AG10803 (cell line): ENCODE measurements at regions not wholly inside any gene's neighbourhood (a gene's known extent, or its start where the extent isn't known, plus 50 kb on each side); places are given as distances from the start of the nearest gene placed in this dataset.

Experiments used
- DNase-seq: peaks from one replicate; pipeline ENCODE4 v3.0.0; 2010; ENCODE audit warnings: low read depth
- H3K4me3 ChIP-seq: 2 replicates; pipeline ENCODE4 v1.5.1; 2011; ENCODE audit warnings: mild to moderate bottlenecking, low read length, control low read depth
- CTCF ChIP-seq: conservative IDR thresholded peaks from 2 replicates; pipeline ENCODE4 v1.5.1; 2011; ENCODE audit warnings: mild to moderate bottlenecking, low read length, control low read depth, inconsistent platforms

GRCh38 chr5:155441849-155442248 lies 428.3 kb downstream of the KIF4B start:
- no peak overlapping the region for H3K4me3 ChIP-seq
- DNase-seq, result no peak
- TF ChIP-seq CTCF, result no peak

DNA sequence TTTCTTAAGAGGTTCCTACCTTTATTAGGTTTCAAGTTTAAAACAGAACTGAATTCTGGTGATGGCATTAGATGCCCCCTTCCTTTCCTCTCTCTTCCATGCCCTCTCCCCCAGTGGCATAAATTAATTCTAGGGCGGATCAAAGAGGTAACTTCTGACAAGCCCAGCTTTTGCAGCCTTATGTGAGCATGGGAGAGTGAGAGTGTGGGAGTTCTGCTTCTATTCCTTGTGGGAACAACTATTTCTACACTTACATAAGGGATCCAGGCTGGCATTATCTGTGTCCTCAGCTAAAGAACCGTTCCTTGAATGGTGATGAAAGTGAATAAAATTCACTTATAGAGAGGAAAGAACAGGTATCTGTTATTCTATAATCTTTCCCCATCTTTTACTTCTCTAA lies 437.6 kb downstream of the KIF4B start:
- no peak for DNase-seq
- H3K4me3 ChIP-seq, result no peak overlapping the region
- no peak for TF ChIP-seq CTCF

DNA sequence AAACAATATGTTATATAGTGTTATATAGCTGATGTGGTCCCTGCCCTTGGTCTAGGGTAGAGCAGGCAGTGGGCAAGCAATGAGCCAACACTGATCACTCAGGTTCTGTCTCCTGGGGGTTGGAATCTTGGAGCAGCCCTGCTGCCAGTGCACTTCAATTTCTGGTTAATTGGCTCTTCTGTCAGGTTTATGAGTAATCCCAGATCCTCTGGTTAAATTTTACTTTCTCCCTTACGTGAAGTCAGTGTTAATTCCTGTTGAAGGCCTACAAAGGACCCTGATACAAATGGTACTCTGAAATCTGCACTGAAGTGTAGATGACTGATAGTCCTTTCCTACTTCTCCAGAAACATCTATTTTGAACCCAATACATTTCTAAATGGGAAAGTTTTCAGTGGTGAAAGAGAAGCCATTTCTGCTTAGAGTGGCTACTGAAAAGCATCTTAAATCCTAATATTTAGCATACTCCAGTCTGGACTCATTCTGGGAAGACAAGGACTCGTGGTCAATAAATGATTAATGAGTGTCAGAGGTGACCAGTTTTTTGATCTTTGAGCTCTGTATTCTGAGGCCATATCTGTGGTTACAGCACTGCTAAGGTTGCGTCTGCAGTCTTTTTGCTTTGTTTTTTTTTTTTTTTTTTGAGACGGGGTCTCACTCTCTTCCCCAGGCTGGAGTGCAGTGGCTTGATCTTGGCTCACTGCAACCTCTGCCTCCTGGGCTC lies 442.4 kb downstream of the KIF4B start:
- no peak for DNase-seq
- H3K4me3 ChIP-seq, result no peak overlapping the region
- TF ChIP-seq CTCF, result no peak

- no peak for TF ChIP-seq CTCF
- no peak for DNase-seq
Measured at GRCh38 chr5:155459889-155460500, 446.4 kb downstream of the KIF4B start.

GRCh38 chr5:155460501-155460931 lies 447.0 kb downstream of the KIF4B start:
- TF ChIP-seq CTCF, result no peak
- DNase-seq, result no peak
- H3K4me3 ChIP-seq, result no peak overlapping the region

More at GRCh38 chr5:155459889-155460500, 446.4 kb downstream of the KIF4B start:
- no peak overlapping the region for H3K4me3 ChIP-seq

DNA sequence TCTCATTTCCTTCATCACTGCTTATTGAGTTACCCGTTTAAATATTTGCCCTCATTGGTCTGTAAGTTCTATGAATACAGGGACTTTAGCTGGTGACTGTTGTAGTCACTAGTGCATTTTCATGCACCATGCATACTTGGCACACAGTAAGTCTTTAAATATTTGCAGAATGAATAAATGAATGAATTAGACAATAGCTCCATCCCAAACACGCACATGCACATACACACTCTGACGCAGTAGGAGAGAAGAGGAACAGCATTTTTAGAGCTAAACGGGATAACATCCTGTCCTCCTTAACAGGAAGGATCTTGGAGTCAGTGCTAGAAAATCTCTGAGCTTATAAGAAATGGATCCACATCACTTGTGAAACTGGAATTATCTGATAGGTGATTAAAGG lies 447.7 kb downstream of the KIF4B start:
- no peak overlapping the region for H3K4me3 ChIP-seq
- DNase-seq, result no peak
- TF ChIP-seq CTCF, result no peak

DNA sequence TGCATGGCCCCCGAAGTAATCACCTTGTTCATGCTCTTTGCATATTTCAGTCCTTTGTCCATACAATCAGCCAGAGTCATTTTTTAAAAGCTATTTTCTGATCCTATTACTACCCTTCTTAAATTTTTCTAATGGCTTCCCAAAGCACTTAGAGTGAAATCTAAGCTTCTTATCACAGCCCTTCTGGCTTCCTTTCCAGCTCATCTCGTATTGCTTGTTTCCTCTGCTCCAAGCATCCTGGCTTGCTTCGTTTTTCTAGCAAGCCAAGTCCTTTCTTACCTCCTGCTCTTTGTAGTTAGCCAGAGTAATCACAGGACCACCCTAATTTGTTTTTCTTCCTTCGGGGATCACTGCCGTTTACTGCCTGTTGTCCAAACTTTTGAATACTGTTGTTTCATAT lies 453.3 kb downstream of the KIF4B start:
- H3K4me3 ChIP-seq, result no peak overlapping the region
- TF ChIP-seq CTCF, result no peak
- DNase-seq, result no peak
